Posterior vena cava (tissue), 2 donors: ENCODE measurements at regions not wholly inside any gene's neighbourhood (a gene's known extent, or its start where the extent isn't known, plus 50 kb on each side); places are given as distances from the start of the nearest gene placed in this dataset.

Source experiments
- DNase-seq: peaks from one replicate; pipeline ENCODE4 v3.0.0-alpha.2; 2020; ENCODE audit warnings: low spot score
- intact Hi-C, 2 donors: fragments of 100-400 bp; cut with DNase I; formaldehyde crosslinking; loops; one replicate each; pipeline versions ENCODE4 v1.14.1 to v1.14.2; 2022 to 2023
- donor health status: DM: yes; HTN: yes; CAD: no.
- donor health status: DM: yes; HTN: yes; CAD: no.

DNA sequence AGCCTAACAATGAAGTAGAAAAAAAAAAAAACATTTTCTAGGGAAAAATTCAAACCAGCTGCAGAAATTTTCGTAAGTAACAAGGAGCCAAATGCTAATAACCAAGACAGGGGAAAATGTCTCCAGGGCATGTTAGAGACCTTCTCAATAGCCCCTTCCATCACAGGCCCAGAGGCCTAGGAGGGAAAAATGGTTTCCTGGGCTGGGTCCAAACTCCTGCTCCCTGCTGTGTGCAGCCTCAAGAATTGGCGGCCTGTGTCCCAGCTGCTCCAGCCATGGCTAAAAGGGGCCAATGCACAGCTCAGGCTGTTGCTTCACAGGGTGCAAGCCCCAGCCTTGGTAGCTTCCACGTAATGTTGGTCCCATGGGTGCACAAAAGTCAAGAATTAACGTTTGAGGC is 266.2 kb downstream of the ZEB2 start:
- intact Hi-C loops, result no loop called here
- DNase-seq, result no peak

DNA sequence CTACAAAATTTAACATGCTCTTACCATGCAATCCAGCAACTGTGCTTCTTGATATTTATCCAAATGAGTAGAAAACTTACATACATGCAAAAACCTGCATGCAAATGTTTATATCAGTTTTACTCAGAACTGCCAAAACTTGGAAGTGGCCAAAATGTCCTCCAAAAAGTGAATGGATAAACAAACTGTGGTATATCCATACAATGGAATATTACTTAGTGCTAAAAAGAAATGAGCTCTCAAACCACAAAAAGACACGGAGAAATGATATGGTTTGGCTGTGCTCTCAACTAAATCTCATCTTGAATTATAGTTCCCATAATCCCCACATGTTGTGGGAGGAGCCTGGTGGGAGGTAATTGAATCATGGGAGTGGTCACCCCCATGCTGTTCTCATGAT is 267.2 kb downstream of the ZEB2 start:
- intact Hi-C loops, result no loop called here
- DNase-seq, result no peak

DNA sequence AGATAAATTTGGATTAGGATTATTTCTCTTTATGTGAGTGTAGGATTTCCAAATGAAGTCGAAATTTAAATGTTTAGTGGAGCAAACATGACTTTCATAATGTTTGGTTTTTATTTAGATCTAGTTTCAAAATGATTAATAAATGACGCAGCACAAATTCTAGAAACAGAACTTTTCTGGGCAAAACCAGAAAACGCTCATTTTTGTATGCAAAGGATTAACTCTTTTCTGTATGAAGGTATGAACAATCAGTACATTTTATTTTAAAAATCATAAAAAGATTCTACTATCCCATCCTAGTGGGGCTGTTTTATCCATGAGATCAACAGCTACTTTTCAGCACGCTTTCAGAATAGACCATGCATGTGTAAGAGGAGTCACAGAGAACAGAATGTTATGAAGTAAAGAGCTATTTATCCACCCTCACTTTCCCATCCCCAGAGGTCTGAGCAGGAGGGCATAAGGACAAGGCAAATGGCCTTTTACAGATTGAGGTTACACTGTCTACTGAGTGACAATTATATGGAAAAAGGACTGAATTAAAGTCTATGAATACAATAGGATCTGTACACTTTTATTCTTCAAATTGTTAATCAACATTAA is 270.8 kb downstream of the ZEB2 start:
- intact Hi-C loops, result no loop called here
- DNase-seq, result no peak

DNA sequence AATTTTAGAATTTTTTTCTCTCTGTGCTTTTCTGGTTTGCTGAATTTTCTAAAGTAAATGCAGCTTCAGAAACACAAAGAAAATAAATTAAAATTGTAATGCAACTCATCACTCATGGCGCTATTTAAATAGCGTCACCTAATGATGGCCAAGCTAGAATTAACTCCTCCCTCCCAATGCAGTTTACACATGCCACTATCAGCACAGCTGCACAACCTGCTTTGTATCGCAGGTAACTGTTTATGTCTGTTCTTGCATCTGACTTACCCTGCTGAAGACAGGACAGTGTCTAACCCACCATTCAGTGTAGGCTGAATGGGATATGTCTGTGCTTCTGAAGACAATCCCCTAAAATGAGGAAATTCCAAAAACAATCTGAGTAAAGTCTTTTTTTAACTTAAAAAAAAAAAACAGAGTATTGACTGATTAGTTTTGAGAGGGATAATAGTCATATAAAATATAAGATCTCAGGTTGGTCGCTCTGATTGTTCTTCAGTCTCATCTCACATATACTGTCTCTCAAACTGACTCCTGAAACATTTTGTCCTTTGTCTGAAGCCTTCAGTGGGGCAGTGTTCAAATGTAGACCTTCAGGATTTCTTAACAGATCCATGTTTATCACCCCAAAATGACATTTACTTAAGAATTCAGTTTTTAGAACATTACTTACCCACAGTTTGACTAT is 271.4 kb downstream of the ZEB2 start:
- no peak for DNase-seq
- intact Hi-C loops, result no loop called here

DNA sequence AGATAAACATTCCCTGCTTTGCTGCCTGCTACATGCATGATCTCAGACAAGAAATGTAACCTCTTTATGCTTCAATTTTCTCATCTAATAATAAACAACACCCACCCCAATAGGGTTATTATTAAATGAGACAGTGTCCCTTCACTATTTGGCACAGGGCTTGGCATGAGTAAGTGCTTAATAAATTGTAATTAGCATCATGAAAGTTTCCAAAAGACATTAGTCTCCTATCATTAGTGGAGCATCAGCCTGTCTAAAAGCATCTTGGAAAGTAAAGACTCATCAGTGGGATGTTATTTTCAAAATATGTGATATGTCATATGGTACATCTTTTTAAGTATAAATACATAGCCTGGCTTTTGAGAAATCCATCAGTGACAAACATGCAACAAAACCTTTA is 275.0 kb downstream of the ZEB2 start:
- intact Hi-C loops, result no loop called here
- DNase-seq, result no peak

DNA sequence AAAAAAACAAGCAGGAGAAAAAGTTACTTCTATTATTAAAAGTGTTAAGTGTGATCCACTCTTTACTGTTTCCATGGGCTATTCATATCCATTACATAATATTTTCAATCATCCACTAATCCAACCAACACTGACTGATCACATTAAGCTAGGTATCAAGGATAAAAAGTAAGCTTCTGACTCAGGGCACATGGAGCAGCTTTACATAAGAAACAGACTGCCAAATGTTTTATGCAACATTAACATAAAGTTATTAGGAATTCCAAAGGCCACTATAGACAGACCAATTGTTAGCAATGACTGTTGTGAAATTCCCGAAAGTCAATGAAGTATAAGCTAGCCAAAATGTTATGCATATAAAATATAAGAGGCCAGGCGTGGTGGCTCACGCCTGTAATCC is 277.6 kb downstream of the ZEB2 start:
- no peak for DNase-seq
- intact Hi-C loops, result no loop called here

DNA sequence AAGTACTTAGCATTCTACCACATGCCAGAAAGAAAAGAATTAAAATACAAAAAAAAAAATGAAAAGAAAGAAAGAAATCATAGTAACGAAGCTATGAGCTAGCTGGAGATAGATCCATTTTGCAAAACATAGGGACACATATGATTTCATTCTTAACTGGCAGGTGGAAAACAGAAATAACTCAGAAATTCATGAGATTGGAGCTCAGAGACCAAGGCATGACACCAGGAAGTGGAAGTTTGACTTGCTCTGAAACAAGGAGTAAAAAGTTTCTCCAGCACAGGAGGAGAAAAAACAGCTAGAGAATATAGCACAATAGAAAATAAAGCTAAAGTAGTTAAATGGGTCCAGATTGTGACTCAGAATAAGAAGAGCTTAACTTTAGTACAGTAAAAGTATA is 278.1 kb downstream of the ZEB2 start:
- no peak for DNase-seq
- intact Hi-C loops, result no loop called here

DNA sequence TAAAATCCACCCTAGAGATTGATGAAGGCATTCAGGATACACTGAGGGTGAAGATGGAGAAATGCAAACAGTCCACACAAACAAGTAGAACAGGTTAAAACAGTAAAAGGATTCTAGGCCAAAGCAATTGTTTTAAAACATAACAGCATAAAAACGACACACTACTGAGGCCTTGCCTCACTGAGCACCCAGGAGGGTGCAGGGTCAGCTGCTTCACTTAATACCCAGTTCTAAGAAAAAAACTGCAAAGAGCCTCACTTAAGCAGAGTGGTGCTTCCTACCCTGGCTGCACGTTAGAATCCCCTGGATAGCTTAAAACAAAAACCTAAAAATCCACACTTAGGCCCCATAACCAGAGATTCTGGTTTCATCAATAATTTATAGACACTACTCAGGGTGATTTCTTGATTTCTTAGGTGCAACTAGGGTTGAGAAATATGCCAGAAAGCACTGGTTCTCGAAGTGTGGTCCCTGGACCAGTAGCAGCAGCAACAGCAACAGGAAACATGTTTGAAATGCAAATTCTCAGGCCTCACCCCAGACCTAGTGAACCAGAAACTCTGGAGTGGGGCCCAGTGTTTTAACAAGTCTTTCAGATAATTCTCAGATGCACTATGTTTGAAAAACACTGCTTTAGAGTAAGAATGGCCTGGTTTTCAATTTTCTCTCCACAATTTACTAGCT is 279.1 kb downstream of the ZEB2 start:
- intact Hi-C loops, result no loop called here
- DNase-seq, result no peak

DNA sequence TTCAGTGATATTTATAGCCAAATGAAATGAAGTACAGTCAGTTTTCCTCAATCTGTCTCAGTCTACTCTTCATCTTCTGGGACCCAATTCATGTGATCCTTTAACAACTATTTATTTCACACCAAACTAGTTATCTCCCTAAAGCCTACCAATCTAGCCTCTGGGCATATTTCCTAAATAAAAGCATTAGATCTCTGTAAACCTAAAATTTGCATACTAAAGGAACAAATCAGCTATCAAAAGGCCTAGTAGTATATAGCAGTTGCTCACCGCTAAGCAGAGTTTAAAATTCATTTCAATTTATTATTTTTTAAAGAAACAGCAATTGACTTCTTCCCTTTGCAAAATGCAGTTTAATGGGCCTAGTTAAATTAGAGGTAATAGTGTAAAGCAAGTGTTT is 280.2 kb downstream of the ZEB2 start:
- DNase-seq, result no peak
- intact Hi-C loops, result no loop called here

DNA sequence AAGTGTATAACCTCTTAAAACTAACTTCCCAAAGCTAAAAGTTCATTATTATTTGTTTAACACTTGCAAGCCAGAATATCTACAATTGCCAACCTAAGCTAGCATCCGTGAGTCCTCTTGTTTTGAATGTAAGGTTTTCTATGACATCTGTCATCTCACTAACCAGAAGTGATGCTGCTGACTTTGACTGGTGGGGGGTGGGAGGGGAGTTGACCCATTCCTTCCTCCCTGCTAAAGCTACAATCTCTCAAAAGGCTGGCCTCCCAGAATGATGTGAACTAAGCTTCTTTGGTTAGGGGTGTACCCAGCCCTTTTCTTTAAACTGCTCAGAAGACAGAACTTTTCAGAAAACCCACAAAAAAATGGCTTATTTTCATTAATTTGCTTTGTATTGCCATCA is 280.6 kb downstream of the ZEB2 start:
- intact Hi-C loops, result no loop called here
- DNase-seq, result no peak

DNA sequence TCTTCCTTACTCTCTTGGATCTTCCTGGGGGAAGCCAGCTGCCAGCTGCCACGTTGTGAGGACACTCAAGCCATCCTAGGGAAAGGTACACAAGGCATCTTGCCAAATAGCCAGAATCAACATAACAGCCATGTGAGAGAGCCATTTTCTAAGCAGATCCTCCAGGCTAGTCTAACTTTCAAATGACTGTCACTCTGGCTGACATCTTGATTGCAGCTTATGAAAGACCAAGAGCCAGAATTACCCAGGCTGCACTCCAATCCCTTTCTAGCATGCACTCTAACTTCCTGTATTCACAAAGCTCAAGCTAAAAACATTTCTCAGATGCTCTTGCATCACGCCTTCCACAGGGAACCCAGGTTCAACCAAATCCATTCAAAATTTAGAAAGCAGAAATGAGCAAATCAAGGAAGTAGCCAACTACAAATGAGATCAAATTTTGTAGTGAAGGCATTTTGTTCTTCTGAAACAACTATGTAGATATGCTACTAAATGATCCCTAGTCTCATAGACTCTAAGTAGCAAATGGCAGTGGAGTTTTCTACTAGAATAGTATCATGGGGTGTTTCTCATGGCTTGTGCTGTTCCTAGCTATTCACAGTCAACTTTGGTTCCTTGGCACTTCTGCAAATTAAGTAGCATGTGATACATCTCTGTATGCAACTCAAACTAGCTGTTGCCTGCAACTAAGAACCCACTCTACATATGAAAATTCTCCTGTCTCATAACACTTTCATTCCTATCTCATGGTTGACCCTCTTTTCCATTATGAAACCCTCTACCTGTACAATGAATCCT is 281.9 kb downstream of the ZEB2 start:
- no peak for DNase-seq
- intact Hi-C loops, result no loop called here

DNA sequence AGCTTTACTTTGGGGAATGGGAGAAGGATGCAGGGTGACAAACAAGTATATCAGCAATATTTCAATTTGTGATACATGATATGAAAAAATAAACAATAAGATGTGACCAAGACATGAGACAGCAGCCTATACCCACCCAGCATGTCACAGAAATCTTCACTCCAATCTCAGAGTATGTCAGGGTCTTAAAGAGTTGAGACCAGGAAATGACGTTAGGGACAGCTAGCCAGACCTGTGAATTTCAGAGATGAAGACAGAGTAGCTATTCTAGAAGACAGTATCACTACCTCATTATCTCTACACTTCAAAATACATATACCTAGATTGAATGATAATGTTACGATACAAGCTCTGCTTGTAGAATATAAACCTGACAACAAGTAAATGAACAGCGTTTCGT is 282.8 kb downstream of the ZEB2 start:
- no peak for DNase-seq
- intact Hi-C loops, result no loop called here

DNA sequence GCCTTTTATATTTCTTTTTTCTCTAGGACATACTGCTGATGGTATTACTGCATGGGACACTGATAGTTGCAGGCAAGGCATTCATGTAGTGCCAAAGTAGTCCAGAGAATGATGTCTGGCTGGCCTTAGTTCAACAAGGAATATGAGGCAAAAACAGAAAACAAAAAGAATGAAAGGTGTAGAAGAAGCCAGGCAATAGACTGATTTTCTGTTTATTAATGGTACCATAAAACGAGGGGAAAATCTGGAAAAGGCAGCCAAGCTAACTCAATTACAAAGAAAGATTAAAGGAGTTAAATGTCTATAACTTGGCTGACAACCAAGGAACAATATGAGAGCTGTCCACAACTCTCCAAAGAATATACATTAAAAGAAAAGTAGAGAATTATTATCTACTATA is 284.9 kb downstream of the ZEB2 start:
- DNase-seq, result no peak
- intact Hi-C loops, result no loop called here

DNA sequence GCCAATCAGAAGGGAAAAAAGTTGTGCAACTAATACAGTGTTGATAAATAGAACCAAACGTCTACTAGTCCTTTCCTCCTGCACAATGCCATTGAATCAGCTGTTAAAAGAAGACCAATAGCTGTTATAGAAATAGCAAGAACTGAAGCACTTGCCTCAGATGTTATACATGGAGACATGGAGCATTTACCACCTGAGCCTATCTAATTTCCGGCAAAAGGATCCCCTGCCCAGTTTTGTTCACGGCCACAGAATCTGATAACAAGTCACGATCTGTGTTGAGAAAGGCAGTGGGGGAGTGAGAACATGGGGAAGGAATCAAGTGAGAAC is 285.4 kb downstream of the ZEB2 start:
- no peak for DNase-seq
- intact Hi-C loops, result no loop called here

DNA sequence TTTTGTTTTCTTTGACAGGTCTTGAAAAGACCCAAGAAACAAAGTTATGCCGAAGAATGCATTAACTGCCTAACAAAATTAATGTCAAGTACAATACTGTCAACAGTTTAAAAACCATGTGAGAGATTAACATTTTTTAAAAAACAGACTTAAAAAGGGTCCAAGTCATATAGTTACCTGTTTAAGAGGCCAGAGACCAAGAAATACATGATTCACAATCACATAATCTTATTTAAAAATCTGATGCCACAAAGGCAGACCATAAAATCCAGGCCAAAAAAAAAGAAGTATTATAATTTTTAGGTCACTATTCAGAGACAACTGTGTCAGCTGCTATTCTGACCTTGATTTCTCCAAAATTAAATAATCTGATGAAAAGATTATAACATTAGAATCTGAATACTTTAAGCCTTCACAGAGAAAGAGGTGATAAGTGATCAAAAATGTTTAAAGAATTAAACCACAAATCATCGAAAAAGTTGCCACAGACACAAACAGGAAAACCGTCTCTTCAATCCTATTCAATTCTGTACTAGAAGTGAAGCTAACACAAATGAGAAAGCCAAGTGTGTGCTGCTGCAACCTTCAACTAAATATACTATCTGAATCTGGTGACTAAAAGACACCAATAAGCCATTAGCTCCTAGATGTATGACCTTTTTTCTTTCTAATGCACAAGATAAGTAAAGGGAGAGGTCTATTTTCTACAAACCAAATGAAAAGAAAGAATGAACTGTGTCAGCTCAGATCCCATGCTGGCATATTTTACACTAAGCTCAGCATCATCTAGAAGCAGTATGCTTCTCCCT is 286.0 kb downstream of the ZEB2 start:
- intact Hi-C loops, result no loop called here
- DNase-seq, result no peak

DNA sequence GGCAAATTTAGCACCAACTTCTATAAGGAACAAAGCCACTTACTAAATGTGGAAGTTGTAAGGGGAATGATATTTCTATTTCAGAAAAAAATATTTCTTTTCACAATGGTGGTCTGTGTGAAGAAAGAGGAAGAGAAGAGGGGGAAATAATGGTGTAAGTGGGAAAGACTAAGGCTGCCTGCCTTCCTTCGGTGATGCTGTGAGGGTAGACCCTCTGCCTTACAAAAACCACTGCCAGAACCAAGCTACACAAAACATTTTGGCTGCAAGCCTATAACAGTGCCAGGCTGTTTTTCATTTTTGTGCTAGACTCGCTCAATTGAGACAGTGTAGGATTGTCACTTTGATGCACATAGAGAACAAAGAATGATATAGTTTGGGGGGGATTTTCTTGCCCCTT is 286.6 kb downstream of the ZEB2 start:
- intact Hi-C loops, result no loop called here
- no peak for DNase-seq

DNA sequence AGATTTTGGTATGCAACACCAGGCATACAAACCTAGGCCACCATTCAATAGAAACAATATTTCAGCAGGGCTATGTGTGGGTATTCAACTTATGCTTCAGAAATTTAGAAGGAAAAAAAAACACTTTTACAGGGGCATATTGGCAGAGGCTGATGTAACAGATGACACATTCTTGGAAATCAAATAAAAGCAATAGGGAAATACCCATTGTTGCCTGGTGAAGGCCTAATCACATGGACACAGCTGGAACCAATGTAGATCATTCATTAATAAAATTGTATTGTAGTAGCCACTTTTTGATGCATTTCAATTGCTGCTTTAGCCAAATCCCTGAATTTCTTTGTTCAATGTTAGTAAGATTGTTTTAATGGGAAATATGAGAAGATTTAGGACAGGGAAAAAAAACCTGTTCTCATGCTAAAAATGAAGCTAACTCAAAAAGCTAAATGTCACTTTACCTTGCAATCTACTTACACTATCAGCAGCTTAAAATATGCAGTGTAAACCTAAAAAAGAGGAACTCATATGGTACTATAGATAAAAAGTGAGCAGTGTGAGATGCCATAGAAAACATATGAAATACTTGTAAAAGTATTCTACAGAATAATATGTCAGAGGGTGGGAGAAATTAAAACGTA is 289.4 kb downstream of the ZEB2 start:
- intact Hi-C loops, result no loop called here
- DNase-seq, result no peak

DNA sequence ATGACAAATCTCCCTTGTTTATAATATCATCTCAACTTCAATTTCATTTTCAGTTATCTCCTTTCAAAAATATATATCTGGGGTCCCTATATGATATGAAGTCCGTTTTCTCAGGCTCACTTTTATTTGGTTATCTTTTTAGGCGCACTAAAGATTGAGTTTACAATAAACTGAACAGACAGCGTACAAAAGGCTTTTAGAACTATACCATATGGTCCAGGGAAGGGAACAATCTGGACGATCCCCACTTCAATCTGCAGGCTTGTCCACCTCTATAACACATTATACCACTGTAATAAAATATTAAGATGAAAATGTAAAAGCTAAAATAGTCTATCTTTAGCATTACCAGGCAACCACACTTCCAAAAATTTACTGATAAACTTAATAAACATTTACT is 289.9 kb downstream of the ZEB2 start:
- intact Hi-C loops, result no loop called here
- DNase-seq, result no peak

DNA sequence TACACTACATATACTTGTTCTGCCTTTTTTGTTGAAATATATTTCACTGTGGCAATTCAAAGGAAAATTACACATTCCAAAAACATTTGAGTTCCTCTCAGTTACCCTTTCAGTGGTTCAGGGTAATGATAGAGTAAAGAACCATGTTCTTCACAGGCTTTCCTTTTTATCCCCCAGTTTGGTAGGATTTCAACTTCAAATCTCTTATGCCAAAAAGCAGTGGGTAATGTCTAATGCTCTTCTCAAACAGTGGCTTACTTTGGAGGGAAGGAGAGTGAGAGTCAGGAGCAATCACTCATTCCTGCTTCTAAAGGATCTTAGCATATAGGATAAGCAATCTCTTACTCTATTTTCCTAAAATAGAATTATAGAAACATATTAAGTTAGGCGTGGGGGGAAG is 290.6 kb downstream of the ZEB2 start:
- no peak for DNase-seq
- intact Hi-C loops, result no loop called here
